ENCODE measurements at regions not wholly inside any gene's neighbourhood (a gene's known extent, or its start where the extent isn't known, plus 50 kb on each side); places are given as distances from the start of the nearest gene placed in this dataset.

DNA sequence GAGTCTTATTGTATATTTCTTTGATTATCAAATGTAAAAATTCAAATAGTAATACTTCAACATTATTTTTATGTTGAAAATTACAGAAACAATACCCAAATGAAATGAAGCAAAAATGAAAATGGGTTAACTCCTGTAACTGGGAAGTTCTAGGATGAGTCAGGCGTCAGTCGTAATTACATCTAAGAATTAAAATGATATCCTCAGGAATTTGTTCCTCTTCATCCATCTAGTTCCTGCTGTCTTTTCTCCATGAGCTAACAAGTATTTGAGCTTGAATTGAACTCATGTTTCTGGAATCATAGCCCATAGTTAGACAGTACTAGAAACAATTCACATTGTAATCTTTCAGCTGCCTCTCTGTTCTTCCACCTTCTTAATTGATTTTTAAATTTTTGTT lies 568.3 kb upstream of the TLE4 start:
- TF ChIP-seq, protein P1, sequence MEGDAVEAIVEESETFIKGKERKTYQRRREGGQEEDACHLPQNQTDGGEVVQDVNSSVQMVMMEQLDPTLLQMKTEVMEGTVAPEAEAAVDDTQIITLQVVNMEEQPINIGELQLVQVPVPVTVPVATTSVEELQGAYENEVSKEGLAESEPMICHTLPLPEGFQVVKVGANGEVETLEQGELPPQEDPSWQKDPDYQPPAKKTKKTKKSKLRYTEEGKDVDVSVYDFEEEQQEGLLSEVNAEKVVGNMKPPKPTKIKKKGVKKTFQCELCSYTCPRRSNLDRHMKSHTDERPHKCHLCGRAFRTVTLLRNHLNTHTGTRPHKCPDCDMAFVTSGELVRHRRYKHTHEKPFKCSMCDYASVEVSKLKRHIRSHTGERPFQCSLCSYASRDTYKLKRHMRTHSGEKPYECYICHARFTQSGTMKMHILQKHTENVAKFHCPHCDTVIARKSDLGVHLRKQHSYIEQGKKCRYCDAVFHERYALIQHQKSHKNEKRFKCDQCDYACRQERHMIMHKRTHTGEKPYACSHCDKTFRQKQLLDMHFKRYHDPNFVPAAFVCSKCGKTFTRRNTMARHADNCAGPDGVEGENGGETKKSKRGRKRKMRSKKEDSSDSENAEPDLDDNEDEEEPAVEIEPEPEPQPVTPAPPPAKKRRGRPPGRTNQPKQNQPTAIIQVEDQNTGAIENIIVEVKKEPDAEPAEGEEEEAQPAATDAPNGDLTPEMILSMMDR (IDR thresholded peaks at IDR 0.05): no peak
- TF ChIP-seq POLR2A (IDR thresholded peaks at IDR 0.05): no peak

Data from breast epithelium (tissue), 3 donors.